ENCODE measurements at regions not wholly inside any gene's neighbourhood (a gene's known extent, or its start where the extent isn't known, plus 50 kb on each side); places are given as distances from the start of the nearest gene placed in this dataset.

DNA sequence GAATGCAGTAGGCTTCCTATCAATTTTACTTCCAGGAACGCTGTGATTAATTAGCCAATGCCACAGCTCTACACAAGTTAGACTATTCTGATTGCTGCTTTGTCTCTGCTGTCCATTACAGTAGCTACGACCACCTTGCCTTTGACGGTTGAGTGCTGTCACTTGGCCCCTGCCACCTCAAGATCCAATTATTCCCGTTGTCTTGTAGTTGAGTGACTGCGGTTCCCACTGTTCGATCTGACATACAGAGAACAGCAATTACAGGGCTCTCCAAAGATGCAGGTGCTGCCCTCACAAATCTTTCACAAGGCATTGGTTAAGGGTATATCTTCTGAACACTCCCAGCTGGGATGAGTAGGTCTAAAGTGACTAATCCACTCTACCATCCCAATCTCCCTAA is 393.4 kb upstream of the KIF2A start:
- TF ChIP-seq POLR2AphosphoS5 (IDR thresholded peaks at IDR 0.05; ENCODE audit: low read depth, low read length): no peak
- TF ChIP-seq, protein P1, sequence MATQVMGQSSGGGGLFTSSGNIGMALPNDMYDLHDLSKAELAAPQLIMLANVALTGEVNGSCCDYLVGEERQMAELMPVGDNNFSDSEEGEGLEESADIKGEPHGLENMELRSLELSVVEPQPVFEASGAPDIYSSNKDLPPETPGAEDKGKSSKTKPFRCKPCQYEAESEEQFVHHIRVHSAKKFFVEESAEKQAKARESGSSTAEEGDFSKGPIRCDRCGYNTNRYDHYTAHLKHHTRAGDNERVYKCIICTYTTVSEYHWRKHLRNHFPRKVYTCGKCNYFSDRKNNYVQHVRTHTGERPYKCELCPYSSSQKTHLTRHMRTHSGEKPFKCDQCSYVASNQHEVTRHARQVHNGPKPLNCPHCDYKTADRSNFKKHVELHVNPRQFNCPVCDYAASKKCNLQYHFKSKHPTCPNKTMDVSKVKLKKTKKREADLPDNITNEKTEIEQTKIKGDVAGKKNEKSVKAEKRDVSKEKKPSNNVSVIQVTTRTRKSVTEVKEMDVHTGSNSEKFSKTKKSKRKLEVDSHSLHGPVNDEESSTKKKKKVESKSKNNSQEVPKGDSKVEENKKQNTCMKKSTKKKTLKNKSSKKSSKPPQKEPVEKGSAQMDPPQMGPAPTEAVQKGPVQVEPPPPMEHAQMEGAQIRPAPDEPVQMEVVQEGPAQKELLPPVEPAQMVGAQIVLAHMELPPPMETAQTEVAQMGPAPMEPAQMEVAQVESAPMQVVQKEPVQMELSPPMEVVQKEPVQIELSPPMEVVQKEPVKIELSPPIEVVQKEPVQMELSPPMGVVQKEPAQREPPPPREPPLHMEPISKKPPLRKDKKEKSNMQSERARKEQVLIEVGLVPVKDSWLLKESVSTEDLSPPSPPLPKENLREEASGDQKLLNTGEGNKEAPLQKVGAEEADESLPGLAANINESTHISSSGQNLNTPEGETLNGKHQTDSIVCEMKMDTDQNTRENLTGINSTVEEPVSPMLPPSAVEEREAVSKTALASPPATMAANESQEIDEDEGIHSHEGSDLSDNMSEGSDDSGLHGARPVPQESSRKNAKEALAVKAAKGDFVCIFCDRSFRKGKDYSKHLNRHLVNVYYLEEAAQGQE (IDR thresholded peaks at IDR 0.05; ENCODE audit: insufficient read depth in 1 of 2, low read depth in 2 of 2, low read length in 2 of 2): no peak
- no peak for TF ChIP-seq TAF1 (IDR thresholded peaks at IDR 0.05; ENCODE audit: borderline replicate concordance, insufficient read depth, low read length)
- TF ChIP-seq SIN3A (IDR thresholded peaks at IDR 0.05; ENCODE audit: borderline replicate concordance, insufficient read depth, low read length): no peak
- no peak for TF ChIP-seq FOXP2 (optimal IDR thresholded peaks at IDR 0.05; ENCODE audit: borderline replicate concordance, extremely low read depth, extremely low read length, insufficient read depth)

DNA sequence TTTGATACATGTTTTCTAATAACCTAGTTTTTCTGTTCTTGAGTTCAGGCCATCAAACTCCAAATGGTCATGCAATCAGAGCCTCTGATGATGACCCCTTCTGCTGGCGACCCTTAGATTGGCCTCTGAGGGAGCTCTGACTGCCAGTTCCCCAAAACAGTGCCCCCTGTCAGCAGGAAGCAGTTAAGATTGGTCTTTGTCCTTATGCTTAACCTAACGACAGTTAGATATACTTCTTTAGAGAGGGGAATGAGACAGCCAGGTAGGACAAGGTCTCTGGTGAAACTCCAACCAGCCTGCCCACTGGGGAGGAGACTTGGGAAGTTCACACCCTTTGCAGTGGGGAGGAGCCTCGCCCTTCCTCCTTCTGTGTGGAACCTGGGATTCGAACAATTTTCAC is 390.4 kb upstream of the KIF2A start:
- TF ChIP-seq SIN3A (IDR thresholded peaks at IDR 0.05; ENCODE audit: borderline replicate concordance, insufficient read depth, low read length): no peak
- TF ChIP-seq FOXP2 (optimal IDR thresholded peaks at IDR 0.05; ENCODE audit: borderline replicate concordance, extremely low read depth, extremely low read length, insufficient read depth): no peak
- TF ChIP-seq TAF1 (IDR thresholded peaks at IDR 0.05; ENCODE audit: borderline replicate concordance, insufficient read depth, low read length): no peak
- TF ChIP-seq, protein P1 (IDR thresholded peaks at IDR 0.05; ENCODE audit: insufficient read depth in 1 of 2, low read depth in 2 of 2, low read length in 2 of 2): no peak
- no peak for TF ChIP-seq POLR2AphosphoS5 (IDR thresholded peaks at IDR 0.05; ENCODE audit: low read depth, low read length)

DNA sequence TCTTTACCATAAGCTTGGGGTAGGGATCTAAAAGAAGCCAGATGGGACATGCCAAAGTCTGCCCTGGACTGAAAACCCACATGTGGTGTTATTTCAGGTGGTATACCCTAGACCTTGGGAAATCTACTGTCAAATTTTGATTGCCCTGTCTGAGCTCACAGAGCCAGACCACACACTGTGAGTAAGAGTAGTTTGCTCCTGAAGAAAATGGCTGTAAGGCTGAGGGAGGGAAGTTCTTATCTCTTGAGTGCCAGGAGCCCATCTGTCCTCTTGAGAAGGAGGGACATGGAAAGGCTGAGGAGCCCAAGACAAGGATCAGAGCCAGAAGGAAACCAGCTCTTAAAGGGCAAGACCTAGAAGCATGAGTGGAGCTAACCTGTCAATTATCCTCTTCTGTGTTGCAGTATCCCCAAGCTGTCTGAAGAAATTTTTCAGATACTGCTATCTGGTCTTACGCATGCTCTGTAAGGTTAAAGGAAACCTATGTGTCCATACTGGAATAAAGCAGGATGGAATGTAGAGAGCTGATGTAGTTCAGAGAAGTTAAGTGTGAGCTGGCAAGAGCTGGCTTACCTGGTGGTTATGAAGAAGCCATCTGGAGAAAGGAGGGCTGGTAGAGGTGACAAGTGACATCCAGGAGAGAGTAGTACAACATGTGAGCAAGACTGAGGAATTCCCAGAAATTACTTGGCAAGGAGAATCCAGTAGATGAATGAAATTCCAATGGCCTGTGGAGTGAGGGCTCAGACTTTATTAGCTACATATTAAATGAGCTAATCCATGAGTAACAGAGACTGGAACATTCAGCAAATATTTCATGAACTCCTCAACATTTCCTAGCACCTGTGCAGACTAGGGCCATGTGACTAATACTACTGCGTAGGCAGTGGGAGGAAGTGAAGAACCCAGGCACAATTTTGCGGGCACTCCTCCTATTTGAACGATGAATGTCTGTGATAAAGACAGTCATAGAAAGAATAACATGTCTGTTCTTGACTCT is 389.1 kb upstream of the KIF2A start:
- TF ChIP-seq, protein P1 (IDR thresholded peaks at IDR 0.05; ENCODE audit: insufficient read depth in 1 of 2, low read depth in 2 of 2, low read length in 2 of 2): no peak
- TF ChIP-seq POLR2AphosphoS5 (IDR thresholded peaks at IDR 0.05; ENCODE audit: low read depth, low read length) (no peak), TAF1 (IDR thresholded peaks at IDR 0.05; ENCODE audit: borderline replicate concordance, insufficient read depth, low read length) (no peak), FOXP2 (optimal IDR thresholded peaks at IDR 0.05; ENCODE audit: borderline replicate concordance, extremely low read depth, extremely low read length, insufficient read depth) (no peak), SIN3A (IDR thresholded peaks at IDR 0.05; ENCODE audit: borderline replicate concordance, insufficient read depth, low read length) (no peak)

DNA sequence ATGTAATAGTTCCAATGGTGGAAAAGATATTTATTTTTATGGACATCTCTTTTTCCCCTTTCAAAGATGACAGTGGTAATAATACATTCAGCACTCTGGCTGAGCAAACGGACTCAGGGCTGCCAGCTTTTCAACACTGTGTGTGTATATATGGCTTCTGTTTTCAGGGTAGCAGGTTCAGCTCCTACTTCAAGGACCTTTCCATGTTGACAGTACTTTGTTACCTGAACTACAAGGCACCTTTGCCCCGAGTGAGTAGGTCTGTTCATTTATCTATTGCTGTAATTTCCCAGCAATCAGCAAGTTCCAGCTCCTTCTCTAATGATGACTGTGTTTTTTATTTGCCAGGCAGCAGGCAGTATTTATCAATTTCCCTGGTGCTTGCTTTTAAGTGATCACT is 387.4 kb upstream of the KIF2A start:
- no peak for TF ChIP-seq POLR2AphosphoS5 (IDR thresholded peaks at IDR 0.05; ENCODE audit: low read depth, low read length)
- no peak for TF ChIP-seq TAF1 (IDR thresholded peaks at IDR 0.05; ENCODE audit: borderline replicate concordance, insufficient read depth, low read length)
- TF ChIP-seq, protein P1 (IDR thresholded peaks at IDR 0.05; ENCODE audit: insufficient read depth in 1 of 2, low read depth in 2 of 2, low read length in 2 of 2): no peak

All from PFSK-1 (cell line).